Esophagus muscularis mucosa (tissue), 4 donors: ENCODE measurements at regions not wholly inside any gene's neighbourhood (a gene's known extent, or its start where the extent isn't known, plus 50 kb on each side); places are given as distances from the start of the nearest gene placed in this dataset.
"Not testable (repeated sequence)": the region's sequence is repeated elsewhere in the genome, so short reads cannot be mapped to it uniquely, and the experiment has no call there.

Source experiments
- CTCF ChIP-seq, 3 experiments: fragments of 200-600 bp in 2 of 3; fragments of 450-650 bp in 1 of 3; sonication (generic) in 2 of 3; IDR thresholded peaks; one replicate each; pipeline ENCODE4 v1.5.1; 2017 to 2019; ENCODE audit warnings: antibody characterized with exemption in 3 of 3, mild to moderate bottlenecking in 2 of 3, moderate library complexity in 1 of 3
- EP300 ChIP-seq: sonication (generic); formaldehyde crosslinking; IDR thresholded peaks from one replicate; pipeline ENCODE4 v1.6.1; 2017; ENCODE audit warnings: antibody characterized with exemption
- POLR2A ChIP-seq: fragments of 450-650 bp; IDR thresholded peaks from one replicate; pipeline ENCODE4 v1.6.1; 2017; ENCODE audit warnings: antibody characterized with exemption, moderate library complexity, mild to moderate bottlenecking, low read depth
- POLR2AphosphoS5 ChIP-seq, 2 donors: sonication (generic); formaldehyde crosslinking; IDR thresholded peaks; one replicate each; pipeline ENCODE4 v1.6.1; 2017; ENCODE audit warnings: antibody characterized with exemption in 2 of 2

GRCh38 chrX:128783139-128783538, 730.9 kb upstream of the ACTRT1 start:
- not testable (repeated sequence) for TF ChIP-seq POLR2AphosphoS5 (IDR thresholded peaks at IDR 0.05); CTCF (IDR thresholded peaks at IDR 0.05); EP300; POLR2A
